Stimulated activated CD4-positive, alpha-beta T cell treated with anti-CD3 and anti-CD28 coated beads, Interleukin-12 subunit alpha, Interleukin-12 subunit beta, amount 100 ng/mL, for 4 hours (primary cell): ENCODE measurements at regions not wholly inside any gene's neighbourhood (a gene's known extent, or its start where the extent isn't known, plus 50 kb on each side); places are given as distances from the start of the nearest gene placed in this dataset.

Source experiments
- DNase-seq: peaks from one replicate; pipeline ENCODE4 v3.0.0-alpha.2; 2020

DNA sequence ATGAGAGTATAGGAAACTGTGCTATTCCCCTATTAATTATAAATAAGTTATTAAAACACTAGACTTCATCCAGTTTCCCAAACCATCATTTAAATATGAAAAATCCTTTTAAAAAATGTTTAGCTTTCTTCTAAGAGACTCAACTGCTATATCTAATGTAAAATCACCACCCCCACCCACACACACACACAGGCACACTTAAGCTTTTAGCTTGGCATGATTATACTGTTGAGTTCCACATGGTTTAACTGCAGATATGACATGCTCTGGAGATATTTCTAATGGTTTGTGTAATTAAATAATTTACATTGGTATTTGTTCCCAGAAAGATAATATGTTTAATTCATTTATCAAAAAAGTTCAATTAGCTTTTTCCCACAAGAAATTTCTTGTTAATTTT lies 1700.1 kb upstream of the SLC10A2 start:
- DNase-seq, result no peak

DNA sequence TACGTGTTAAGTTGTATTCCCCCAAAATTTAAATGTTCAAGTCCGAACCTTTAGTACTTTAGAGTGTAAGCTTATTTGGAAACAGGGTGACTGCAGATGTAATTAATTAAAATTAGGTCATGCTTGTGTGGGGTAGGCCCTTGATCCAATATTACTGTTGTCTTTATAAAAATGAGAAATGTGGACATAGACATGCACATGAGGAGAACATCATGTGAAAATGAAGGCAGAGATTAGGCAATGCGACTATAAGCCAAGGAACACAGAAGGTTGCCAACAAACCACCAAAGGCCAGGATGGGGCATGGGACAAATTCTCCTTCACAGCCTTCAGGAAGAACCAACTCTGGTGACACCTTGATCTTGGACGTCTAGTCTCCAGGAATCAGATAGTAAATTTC lies 1698.4 kb upstream of the SLC10A2 start:
- no peak for DNase-seq

DNA sequence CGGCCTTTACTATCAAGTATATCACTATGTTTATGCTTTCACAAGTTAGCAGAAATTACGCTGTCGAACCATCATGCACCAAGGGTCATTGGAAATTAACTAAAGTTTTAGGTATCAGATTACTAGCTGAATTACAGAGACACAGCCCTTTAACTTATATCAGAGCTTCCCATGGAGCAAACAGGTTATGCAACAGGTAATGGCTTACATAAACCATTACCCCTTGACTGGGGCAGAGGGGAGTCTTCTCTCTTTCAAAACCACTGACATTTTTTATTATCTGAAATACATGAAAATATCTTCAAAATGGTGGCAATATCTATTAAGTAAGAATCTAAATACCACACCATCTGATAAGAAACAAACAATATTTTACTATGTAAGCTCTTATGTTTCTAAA lies 1692.9 kb upstream of the SLC10A2 start:
- DNase-seq, result no peak

DNA sequence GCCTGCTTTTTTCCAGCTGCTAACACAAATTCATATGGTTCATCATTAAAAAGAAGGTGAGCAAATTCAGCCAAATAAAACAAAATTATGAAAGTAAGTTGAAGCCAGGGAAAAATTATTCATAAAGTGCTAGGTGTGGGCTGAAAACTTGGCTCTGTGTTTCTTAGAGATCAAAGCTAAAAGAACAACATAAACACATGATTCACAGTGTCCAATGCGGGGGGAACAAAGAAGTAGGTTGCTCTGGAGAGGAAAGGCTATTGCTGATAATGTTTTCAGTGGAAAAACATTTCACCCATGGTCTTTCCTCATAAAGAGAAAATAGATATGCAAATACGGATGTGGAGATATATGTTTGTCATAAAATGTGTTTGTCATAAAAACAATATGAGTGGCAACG lies 1691.5 kb upstream of the SLC10A2 start:
- no peak for DNase-seq

DNA sequence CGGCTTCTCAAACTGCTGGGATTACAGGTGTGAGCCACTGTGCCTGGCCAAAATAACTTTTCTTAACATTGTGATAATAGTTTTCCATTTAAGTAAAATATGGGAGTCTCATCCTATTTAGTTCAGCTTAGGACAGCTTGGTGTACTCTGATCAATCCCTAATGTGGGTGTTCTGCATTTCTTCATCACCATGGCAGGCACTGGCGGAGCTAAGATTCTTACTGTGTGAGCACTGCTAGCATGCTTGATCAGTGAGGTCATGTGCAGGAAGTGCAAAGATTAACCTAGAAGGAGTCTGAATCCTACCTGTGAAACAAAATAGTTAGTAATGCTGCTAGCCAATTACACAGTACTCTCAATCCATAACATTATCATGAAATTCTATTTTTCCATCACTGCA lies 1684.2 kb upstream of the SLC10A2 start:
- no peak for DNase-seq

DNA sequence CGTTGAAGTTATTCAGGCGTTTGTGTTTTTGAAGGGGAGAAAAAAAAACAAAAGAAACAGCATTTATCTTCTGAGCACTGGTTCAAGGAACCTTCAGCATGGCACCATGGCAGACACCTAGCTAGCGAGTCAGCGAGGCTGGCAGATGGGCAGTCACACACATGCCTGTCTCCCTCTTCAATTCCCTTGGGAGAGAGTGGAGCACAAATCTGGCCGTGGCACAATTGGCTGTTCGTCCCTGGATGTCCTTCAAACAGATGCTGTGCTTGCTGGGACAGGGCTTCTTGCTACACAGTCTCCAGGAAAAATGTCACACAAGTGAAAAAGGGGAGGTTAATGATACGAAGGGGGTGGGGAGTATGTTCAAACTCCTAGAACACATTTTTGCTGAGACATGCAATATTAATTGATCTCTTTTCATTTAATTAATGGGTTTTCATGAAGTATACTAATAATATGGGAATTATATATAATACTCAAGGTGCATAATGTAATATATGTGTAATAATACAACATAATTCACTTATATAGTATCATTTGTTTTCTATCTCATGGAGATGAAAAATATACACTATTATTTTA lies 1674.5 kb upstream of the SLC10A2 start:
- no peak for DNase-seq

DNA sequence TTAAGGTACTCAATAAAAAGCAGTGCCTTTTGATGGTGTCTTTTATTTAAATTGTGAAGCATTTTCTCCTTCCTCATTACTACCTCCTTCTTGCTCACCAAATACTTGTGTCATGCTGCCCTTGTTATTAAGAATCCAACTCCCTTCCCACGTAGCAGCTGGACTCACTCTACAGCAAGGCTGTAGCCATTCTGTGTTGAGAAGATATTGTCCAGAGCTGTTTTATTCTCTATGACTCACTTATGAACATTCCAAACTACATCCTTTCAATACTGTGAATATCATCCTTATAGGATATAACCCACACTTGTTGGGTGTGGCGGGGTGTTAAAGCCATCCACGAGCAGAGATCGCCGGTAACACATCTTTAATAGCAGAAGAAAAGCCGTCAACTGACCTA lies 1671.5 kb upstream of the SLC10A2 start:
- no peak for DNase-seq

DNA sequence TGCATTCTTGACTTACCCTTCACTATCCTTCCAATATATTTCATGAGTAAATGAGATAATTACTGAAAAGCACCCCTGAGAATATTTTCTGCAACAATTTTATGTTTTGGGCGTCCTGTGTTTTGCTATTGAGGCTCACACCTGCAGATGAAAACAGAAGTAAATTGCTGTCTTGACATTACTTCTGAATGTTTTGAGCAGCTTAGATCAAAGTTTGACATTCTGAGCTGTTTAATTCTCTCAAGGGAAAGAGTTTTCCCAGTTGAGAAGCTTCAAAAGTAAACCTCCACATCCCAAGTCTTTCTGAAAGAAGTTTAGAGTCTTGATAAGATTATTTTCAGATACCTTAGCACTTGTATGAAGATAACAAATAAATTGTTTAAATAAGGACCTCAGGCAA lies 1667.2 kb upstream of the SLC10A2 start:
- no peak for DNase-seq

DNA sequence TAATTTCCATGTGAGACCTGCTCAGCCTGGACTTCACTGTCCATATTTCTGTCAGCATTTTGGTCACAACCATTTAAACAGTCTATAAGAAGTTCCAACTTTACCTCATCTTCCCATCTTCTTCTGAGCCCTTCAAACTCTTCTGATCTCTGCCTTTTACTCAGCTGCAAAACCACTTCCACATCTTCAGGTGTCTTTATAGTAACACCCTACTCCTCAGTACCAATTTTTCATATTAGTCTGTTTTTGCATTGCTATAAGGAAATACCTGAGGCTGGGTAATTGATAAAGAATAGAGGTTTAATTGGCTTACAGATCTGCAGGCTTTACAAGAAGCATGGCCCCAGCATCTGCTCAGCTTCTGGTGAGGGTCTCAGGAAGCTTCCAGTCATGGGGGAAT lies 1648.9 kb upstream of the SLC10A2 start:
- no peak for DNase-seq

DNA sequence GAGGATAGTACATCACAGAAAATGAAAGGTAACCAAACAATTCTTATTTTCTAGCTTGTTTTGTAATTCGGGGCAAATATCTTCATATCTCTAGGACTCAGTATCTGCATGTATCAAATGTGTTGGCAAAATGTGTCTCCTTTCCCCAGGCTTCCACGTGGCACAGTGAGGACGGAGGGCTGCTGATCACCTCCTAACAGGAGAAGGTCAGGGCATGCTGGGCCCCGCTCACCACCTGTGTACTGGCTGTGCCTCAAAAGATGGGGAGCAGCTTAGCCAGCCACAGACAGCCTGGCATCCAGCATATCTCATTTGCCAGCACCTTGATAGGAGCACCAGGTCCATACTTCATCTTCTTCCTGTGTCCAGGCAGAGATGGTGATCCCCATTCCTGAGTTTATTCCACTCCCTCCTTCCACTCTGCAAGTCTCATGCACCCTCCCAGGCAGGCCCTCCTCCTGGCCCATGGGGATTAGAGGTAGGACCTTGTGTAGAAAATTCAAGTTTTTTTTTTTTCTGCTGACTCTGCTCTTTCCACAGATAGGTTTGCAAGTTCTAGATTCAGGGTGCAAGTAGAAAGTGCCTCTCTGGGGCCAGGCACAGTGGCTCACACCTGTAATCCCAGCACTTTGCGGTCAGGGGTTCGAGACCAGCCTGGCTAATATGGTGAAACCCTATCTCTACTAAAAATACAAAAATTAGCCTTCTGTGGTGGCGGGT lies 1639.0 kb upstream of the SLC10A2 start:
- no peak for DNase-seq

DNA sequence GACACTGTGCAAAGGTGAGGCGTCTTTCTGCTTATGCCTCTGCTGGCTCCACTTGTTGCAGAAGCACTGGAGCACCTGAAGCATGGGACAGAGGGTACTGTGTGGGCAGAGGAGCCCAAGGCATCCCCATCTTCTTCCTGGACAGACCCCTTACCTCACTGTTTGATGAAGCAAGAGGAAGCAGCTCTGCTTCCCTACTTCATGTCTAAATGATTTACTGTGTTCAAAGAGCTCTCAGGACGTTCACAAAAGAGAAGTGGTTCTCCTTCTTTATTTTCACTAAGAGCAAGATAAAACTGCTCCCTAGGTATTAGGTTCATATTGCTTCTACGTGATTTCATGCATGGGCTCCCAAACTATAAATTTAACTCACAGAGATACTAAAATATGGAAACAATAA lies 1635.4 kb upstream of the SLC10A2 start:
- no peak for DNase-seq

DNA sequence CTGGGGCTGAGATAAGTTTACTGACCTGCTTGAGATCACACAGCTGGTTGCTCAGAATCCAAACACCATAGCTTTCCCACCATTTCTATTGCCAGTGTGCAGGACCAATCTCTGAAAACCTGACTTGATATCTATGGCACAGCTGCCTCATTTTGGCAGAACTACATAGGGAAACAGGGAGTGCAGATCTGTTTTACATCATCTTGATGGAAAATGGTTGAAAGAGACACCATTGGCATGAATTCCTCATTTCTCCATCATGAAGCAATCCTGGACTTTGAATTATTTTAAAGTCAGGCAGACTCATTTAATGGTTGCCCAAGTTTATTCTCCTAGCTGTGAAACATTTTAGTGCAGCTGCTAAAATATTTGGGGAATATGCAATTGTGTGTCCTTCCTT lies 1628.2 kb upstream of the SLC10A2 start:
- DNase-seq, result no peak

DNA sequence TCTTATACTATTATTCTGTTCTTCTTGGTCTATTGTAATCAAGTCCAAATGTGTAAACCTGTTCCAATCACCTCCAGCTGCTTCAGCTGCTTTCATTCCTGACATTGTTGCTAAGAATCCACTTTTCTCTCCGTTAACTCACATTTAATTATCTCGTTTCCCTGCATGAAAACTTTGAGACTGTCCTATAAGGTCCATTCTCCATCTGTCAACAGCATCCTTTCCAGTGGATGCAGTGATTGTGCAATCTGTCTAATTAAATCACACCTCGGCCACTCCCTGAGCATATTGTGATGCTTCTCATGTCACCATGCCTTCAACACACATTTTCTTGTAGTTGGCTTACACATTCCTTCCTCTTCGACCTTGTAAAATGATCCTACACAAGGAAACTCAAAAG lies 1626.9 kb upstream of the SLC10A2 start:
- no peak for DNase-seq

DNA sequence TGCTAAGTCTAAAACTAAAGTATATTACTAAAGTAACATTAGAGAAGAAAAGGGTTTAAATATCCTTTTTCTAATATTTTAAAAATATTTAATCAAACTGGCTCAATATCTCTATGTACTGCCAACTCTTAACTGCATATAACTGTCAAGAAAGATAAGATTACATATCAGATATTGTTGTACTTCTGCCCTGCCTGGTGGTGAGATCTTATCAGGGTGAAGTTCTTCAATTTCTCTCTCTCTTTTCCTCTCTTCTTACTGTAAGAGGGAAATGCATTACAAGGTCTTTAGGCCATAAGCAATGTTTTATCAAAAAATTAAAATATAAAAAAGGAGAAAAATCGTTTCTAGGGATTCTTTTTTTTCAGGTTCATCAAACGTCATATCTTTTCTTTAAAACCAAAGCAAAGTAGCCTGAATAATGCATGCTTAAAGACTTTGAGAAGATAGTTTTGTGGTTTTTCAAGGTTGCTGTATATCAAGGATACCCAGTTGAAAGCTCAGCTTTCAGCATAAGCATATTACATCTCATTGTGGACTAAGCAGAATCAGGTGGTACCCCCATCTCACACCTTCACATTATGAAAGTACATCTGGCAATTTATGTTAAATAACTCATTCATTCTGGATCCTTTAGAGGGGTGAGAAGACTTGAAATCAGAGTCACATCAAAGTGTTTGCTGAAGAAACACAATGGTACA lies 1625.7 kb upstream of the SLC10A2 start:
- DNase-seq, result no peak

DNA sequence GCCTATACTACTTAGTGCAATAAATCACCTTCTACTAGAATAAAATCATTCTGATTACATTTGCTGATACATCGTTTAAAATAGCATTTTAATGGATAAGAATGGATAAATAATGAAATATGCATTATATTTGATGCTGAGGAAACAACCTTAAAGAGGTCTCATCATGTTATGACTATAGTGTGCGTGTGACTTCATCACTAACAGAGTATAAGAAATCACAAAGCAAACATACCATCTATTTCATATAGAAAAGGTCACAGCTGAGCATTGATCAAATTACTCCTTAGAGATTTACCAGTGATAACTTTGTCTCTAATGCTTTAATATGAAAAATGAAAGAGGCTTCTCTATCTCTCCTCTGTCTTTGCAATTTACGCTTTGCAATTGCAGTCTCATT lies 1620.3 kb upstream of the SLC10A2 start:
- DNase-seq, result no peak

DNA sequence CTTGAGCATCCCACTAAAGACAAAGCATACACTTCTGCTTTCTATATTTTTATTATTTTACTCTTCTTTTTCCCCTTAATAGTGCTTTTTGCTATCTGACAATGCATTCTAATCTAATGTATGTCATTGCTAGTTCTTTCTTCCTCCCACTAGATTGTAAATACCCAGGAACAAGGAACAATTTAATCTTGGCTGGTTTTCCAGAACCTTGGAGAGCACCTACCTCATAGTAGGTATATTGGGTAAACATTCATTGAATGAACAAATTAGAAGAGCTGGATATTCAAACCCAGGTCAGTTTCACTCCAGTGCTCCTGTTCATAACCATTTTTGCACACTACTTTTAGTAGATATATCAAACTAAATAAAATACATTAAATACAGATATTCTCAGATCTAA lies 1617.6 kb upstream of the SLC10A2 start:
- no peak for DNase-seq

DNA sequence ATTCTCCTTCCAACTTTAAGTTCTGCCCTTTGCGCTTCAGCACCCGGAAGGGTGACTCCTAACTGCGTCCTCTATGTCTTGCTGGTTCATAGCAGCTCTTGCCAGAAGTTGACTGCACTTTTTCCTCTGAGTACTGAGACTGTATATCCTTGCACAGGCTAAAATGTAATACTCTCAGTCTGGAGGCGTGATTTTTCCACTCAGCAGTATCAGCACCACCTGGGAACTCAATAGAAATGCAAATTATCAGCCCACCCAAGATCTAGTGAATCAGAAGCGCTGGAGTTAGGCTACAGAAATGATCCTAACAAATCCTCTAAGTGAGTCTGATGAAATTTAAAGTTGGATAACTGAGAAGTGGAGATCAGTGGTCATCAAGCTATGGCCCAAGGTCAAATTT lies 1611.9 kb upstream of the SLC10A2 start:
- no peak for DNase-seq

DNA sequence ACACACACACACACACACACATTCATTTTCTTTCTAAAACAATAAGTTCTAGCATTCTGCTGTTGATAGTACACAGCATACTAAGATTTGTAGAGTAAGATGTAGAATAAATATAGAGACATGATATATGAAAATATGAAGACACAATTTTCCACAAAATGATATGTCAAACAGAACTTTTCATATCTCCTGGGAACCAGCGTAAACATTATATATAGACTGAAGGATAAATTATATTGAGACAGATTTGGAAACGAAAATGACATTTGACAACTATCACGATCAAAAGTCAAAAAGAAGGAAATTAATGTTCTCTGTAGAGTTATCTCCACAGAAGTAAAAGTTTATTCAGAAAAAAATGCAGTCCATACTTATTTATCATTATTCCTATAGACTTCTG lies 1605.7 kb upstream of the SLC10A2 start:
- no peak for DNase-seq

DNA sequence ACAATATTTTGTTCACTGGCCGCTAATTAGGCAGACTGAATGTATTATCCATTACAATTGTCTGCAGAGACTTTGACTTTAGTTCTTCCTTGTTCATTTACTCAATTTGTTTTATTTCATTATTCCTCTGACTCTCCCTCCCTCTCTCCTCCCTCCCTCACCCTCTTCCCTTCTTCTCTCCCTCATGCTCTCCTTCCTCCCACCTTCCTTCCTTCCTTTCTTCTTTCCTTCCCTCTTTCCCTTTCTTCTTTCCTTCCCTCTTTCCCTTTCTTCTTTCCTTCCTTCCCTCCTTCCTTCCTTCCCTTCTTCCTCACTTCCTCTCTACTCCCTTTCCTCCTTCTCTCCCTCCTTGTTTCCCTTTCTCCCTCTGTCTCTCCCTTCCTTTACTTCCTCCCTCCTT lies 1591.0 kb upstream of the SLC10A2 start:
- DNase-seq, result no peak

DNA sequence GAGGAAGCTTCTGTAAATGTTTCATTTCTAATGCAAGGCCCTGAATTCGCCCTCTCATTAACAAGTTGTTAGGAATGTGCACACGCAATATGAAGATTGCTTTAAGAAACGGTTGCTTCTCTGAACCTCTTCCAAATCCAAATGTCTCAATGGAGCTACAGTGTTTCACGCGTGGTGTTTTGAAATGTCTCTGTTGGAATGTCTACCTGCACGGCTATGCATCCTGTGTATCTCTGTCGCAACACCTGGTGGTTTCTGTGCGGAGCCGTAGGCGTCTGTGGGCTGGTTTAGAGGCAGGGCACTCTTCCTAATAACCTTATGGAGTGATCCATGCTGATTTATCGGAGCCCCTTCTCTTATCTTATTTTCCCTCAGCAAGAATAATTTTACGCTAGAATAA lies 1584.2 kb upstream of the SLC10A2 start:
- DNase-seq, result no peak

DNA sequence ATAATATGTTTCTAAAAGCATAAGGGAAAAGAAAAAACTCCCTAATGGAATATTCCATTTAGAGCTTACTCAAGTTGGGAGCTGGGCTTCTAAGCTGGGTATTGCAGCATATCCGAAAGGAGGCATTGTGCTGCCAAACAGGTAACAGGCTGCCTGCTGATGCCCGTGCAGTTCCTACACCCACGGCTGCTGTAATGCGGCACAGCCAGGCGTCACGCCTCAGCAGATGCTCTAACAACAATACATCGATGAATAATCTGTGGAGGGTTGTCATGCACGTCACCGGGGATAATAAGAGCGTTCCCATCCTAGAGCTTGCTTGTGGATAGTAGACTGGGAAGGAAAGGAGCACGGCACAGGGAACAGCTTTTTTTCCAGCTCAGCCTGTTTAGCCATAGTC lies 1582.1 kb upstream of the SLC10A2 start:
- DNase-seq, result no peak

DNA sequence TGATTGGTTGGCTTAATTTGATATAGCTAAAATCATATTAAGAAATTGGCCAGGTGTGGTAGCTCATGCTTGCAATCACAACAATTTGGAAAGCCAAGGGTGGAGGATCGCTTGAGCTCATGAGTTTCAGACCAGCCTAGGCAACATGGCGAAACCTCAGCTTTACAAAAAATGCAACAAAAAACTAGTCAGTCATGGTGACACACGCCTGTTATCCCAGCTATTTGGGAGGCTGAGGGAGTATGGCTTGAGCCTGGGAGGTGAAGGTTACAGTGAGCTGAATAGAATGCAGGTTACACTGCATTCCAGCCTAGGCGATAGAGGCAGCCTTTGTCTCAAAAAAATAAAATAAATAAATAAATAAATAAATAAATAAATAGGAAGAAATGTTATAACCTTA lies 1579.6 kb upstream of the SLC10A2 start:
- no peak for DNase-seq

DNA sequence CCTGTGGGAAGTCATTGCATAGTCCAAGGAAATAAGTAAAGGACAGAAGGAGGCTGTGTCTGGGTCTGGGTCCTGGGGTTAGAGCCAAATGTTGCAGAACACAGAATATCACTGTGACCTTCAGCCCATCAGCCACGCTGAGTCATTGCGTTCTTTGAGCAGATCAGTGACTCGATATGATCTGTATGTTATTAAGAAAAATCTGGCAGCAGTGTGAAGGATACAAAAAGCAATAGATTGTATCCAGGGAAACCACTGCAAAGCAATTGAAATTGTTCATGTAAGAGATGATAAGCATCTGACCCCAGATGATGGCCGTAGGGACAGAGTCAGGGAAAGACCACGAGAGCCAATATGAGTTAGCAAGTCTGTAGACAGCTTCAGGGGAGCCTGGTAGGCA lies 1575.1 kb upstream of the SLC10A2 start:
- DNase-seq, result no peak

DNA sequence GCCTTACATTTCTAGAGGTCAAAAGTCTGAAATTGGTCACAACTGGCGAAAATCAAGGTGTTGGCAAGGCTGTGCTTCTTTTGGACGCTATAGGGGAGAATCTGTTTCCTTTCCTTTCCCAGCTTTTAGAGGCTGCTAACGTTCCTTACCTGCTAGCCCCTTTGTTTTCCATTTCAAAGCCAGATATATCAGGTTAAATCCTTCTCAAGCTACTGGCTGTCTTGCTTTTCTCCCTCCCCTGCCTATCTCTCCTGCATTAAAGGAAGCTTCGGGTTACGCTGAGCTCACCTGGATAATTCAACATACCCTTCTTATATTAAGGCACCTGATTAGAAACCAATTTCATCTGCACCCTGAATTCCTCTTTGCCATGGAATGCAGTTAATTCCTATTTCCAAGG lies 1569.7 kb upstream of the SLC10A2 start:
- DNase-seq, result no peak

DNA sequence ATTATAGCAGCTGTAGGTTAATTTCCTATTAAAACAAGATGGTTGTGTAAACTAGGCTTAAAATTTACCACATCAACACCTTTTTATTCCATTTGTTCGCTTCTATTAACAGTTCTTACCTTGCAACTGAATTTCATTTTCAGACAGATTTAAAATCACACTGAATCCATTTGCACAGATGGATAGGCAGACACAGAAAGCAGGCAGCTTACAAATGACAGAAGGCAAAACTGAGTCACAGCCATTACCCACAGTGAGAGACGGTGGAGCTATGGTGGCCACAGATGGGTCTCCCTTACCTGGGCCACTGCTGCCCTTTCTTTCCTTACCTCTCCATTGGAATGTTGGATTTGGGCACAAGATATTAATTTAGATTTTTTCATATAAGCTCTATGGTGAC lies 1567.8 kb upstream of the SLC10A2 start:
- DNase-seq, result no peak
